Retinal pigment epithelial cell (primary cell): ENCODE measurements at regions not wholly inside any gene's neighbourhood (a gene's known extent, or its start where the extent isn't known, plus 50 kb on each side); places are given as distances from the start of the nearest gene placed in this dataset.

Experiments
- DNase-seq: peaks from one replicate; pipeline ENCODE4 v3.0.0-alpha.2; 2010; ENCODE audit warnings: low read depth
- H3K4me3 ChIP-seq: 2 replicates; pipeline ENCODE4 v1.5.1; 2011; ENCODE audit warnings: mild to moderate bottlenecking, low read length, control low read depth, moderate library complexity
- TF ChIP-seq, protein P1 (sequence below): conservative IDR thresholded peaks from 2 replicates; pipeline ENCODE4 v1.5.1; 2011; ENCODE audit warnings: low read depth, low read length, control low read depth, inconsistent platforms

GRCh38 chr6:16060039-16060438 is 68.8 kb upstream of the MYLIP start:
- H3K4me3 ChIP-seq = no peak overlapping the region
- TF ChIP-seq, protein P1, sequence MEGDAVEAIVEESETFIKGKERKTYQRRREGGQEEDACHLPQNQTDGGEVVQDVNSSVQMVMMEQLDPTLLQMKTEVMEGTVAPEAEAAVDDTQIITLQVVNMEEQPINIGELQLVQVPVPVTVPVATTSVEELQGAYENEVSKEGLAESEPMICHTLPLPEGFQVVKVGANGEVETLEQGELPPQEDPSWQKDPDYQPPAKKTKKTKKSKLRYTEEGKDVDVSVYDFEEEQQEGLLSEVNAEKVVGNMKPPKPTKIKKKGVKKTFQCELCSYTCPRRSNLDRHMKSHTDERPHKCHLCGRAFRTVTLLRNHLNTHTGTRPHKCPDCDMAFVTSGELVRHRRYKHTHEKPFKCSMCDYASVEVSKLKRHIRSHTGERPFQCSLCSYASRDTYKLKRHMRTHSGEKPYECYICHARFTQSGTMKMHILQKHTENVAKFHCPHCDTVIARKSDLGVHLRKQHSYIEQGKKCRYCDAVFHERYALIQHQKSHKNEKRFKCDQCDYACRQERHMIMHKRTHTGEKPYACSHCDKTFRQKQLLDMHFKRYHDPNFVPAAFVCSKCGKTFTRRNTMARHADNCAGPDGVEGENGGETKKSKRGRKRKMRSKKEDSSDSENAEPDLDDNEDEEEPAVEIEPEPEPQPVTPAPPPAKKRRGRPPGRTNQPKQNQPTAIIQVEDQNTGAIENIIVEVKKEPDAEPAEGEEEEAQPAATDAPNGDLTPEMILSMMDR = no peak
- DNase-seq = no peak

GRCh38 chr6:16059496-16059895 is 69.4 kb upstream of the MYLIP start:
- H3K4me3 ChIP-seq = no peak overlapping the region
- TF ChIP-seq, protein P1 = no peak
- DNase-seq = no peak

DNA sequence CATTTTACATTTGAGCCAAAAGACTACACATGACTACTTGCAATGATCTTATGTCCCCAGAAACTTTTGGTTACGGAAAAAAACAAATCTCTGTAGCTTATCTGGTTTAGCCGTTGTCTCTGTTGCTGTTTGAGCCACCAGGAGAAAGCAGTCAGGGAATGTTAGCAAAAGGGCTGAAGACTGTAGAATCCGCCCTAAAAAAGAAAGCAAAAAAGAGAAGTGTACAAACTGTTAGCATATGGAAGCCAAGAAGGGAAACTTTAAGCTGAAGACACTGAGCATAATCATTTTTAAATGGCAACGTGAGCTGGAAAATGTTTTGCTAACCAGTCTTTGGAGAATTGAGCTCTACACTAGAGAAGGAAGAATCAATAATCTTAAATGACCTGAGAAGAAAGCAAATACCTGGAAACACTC is 69.9 kb upstream of the MYLIP start:
- H3K4me3 ChIP-seq = no peak overlapping the region
- TF ChIP-seq, protein P1 = no peak
- DNase-seq = no peak

GRCh38 chr6:16058201-16058928 is 70.5 kb upstream of the MYLIP start:
- DNase-seq = no peak
- TF ChIP-seq, protein P1 = no peak
- no peak overlapping the region for H3K4me3 ChIP-seq

- no peak overlapping the region for H3K4me3 ChIP-seq
- TF ChIP-seq, protein P1 = no peak
- no peak for DNase-seq
These were observed 71.4 kb upstream of the MYLIP start for GRCh38 chr6:16057446-16057845.

- H3K4me3 ChIP-seq = no peak overlapping the region
- DNase-seq = no peak
- TF ChIP-seq, protein P1 = no peak
These were observed 72.5 kb upstream of the MYLIP start for GRCh38 chr6:16056263-16056870.

- no peak overlapping the region for H3K4me3 ChIP-seq
- no peak for DNase-seq
- TF ChIP-seq, protein P1 = no peak
These were observed 73.0 kb upstream of the MYLIP start for GRCh38 chr6:16055852-16056251.
